AG04449 (cell line): ENCODE measurements at regions not wholly inside any gene's neighbourhood (a gene's known extent, or its start where the extent isn't known, plus 50 kb on each side); places are given as distances from the start of the nearest gene placed in this dataset.

Source experiments
- CTCF ChIA-PET: fragments of 350-600 bp; formaldehyde crosslinking; extraction: SDS; loops from one replicate; lab custom pipeline; 2021; ENCODE audit warnings: antibody characterized with exemption; lab: Yijun Ruan, JAX
- POLR2A ChIA-PET: fragments of 400-600, 350-600 bp; formaldehyde crosslinking; extraction: SDS; loops from one replicate; lab custom pipeline; 2020; ENCODE audit warnings: antibody characterized with exemption, inconsistent platforms; lab: Yijun Ruan, JAX
- DNase-seq: peaks from one replicate; pipeline ENCODE4 v3.0.0-alpha.2; 2010; ENCODE audit warnings: low read depth, low spot score
- H3K4me3 ChIP-seq: 2 replicates; pipeline ENCODE4 v1.5.1; 2011; ENCODE audit warnings: low read depth, mild to moderate bottlenecking, control low read depth, low read length
- CTCF ChIP-seq: IDR thresholded peaks from one replicate; pipeline ENCODE4 v1.5.1; 2011; ENCODE audit warnings: mild to moderate bottlenecking, moderate library complexity, low read length, control low read depth, inconsistent platforms; ENCODE audit not compliant: insufficient read depth; ENCODE audit errors: missing control alignments

GRCh38 chr17:5672141-5672540, 87.8 kb upstream of the NLRP1 start:
- no peak for DNase-seq
- CTCF ChIA-PET, result no interaction called here
- no peak overlapping the region for H3K4me3 ChIP-seq
- no peak for TF ChIP-seq CTCF
- POLR2A ChIA-PET, result no interaction called here

GRCh38 chr17:5672815-5673430, 88.6 kb upstream of the NLRP1 start:
- no peak for DNase-seq
- CTCF ChIA-PET, result interaction anchor here (1.1 kb wide), 1 partner anchor 9 kb away, joined by 3 read pairs; no protein-coding TSS in a partner anchor
- TF ChIP-seq CTCF, result no peak
- no peak overlapping the region for H3K4me3 ChIP-seq
- POLR2A ChIA-PET, result no interaction called here

GRCh38 chr17:5675625-5676421, 91.5 kb upstream of the NLRP1 start:
- no peak for DNase-seq
- no peak for TF ChIP-seq CTCF
- CTCF ChIA-PET, result no interaction called here
- no peak overlapping the region for H3K4me3 ChIP-seq
- POLR2A ChIA-PET, result no interaction called here

- POLR2A ChIA-PET, result no interaction called here
- CTCF ChIA-PET, result no interaction called here
- no peak for DNase-seq
- H3K4me3 ChIP-seq, result no peak overlapping the region
- no peak for TF ChIP-seq CTCF
Observed at GRCh38 chr17:5677620-5678019, 93.3 kb upstream of the NLRP1 start.

- ChIA-PET POLR2A (no interaction called here), CTCF (no interaction called here)
- no peak for TF ChIP-seq CTCF
Observed at GRCh38 chr17:5678171-5678570, 93.9 kb upstream of the NLRP1 start.

GRCh38 chr17:5680766-5681165, 96.5 kb upstream of the NLRP1 start:
- H3K4me3 ChIP-seq, result no peak overlapping the region
- no peak for DNase-seq
- TF ChIP-seq CTCF, result no peak
- ChIA-PET CTCF (no interaction called here), POLR2A (no interaction called here)

More at GRCh38 chr17:5678171-5678570, 93.9 kb upstream of the NLRP1 start:
- H3K4me3 ChIP-seq, result no peak overlapping the region
- no peak for DNase-seq
